HL-60 (cell line): ENCODE measurements at regions not wholly inside any gene's neighbourhood (a gene's known extent, or its start where the extent isn't known, plus 50 kb on each side); places are given as distances from the start of the nearest gene placed in this dataset.

Experiments
- CTCF ChIP-seq: IDR thresholded peaks from one replicate; pipeline ENCODE4 v1.5.1; 2011; ENCODE audit warnings: low read length, control low read depth, inconsistent platforms; ENCODE audit not compliant: insufficient read depth
- POLR2AphosphoS5 ChIP-seq: IDR thresholded peaks from 2 replicates; pipeline ENCODE4 v1.6.1; 2012; ENCODE audit warnings: low read depth
- REST ChIP-seq: IDR thresholded peaks from 2 replicates; pipeline ENCODE4 v1.6.1; 2012; ENCODE audit warnings: low read depth; ENCODE audit not compliant: insufficient replicate concordance

- TF ChIP-seq CTCF = no peak
- TF ChIP-seq REST = no peak
- no peak for TF ChIP-seq POLR2AphosphoS5
Observed at GRCh38 chr4:61044837-61045236, 155.3 kb upstream of the ADGRL3 start.
